ENCODE measurements at regions not wholly inside any gene's neighbourhood (a gene's known extent, or its start where the extent isn't known, plus 50 kb on each side); places are given as distances from the start of the nearest gene placed in this dataset.

GRCh38 chr11:94705891-94706615 is 62.1 kb upstream of the AMOTL1 start (continued):
- TF ChIP-seq ZNF629 (tag by site-specific recombination; IDR thresholded peaks at IDR 0.05) (0 out of 2 replicates have a peak, but pooled peaks have one; percentile 11), REST (tag by site-specific recombination; IDR thresholded peaks at IDR 0.05) (no peak), SALL2 (tag by site-specific recombination; IDR thresholded peaks at IDR 0.05; ENCODE audit: borderline replicate concordance) (no peak), FEZF1 (tag by site-specific recombination; IDR thresholded peaks at IDR 0.05) (peak; percentile 94), ZNF214 (tag by site-specific recombination; IDR thresholded peaks at IDR 0.05; ENCODE audit: borderline replicate concordance) (no peak), ZNF677 (tag by site-specific recombination; IDR thresholded peaks at IDR 0.05) (no peak), ZSCAN5A (tag by site-specific recombination; IDR thresholded peaks at IDR 0.05) (no peak), TCF7L2 (IDR thresholded peaks at IDR 0.05; ENCODE audit: borderline replicate concordance, low read depth, low read length) (no peak), ZNF785 (tag by site-specific recombination; IDR thresholded peaks at IDR 0.05) (no peak), ZNF639 (tag by site-specific recombination; IDR thresholded peaks at IDR 0.05) (no peak), GLIS1 (tag by site-specific recombination; IDR thresholded peaks at IDR 0.05) (no peak), ZNF138 (tag by site-specific recombination; IDR thresholded peaks at IDR 0.05; ENCODE audit: borderline replicate concordance) (no peak), ZNF843 (tag by site-specific recombination; IDR thresholded peaks at IDR 0.05) (no peak), ZFP69B (tag by site-specific recombination; IDR thresholded peaks at IDR 0.05) (no peak), ZNF37A (tag by site-specific recombination; IDR thresholded peaks at IDR 0.05) (no peak), KLF1 (tag by site-specific recombination; IDR thresholded peaks at IDR 0.05) (no peak), OVOL3 (tag by site-specific recombination; IDR thresholded peaks at IDR 0.05) (no peak), ZNF433 (tag by site-specific recombination; IDR thresholded peaks at IDR 0.05; ENCODE audit: low read depth) (no peak), ZNF324 (tag by site-specific recombination; IDR thresholded peaks at IDR 0.05) (no peak)
- TF ChIP-seq, protein P1, sequence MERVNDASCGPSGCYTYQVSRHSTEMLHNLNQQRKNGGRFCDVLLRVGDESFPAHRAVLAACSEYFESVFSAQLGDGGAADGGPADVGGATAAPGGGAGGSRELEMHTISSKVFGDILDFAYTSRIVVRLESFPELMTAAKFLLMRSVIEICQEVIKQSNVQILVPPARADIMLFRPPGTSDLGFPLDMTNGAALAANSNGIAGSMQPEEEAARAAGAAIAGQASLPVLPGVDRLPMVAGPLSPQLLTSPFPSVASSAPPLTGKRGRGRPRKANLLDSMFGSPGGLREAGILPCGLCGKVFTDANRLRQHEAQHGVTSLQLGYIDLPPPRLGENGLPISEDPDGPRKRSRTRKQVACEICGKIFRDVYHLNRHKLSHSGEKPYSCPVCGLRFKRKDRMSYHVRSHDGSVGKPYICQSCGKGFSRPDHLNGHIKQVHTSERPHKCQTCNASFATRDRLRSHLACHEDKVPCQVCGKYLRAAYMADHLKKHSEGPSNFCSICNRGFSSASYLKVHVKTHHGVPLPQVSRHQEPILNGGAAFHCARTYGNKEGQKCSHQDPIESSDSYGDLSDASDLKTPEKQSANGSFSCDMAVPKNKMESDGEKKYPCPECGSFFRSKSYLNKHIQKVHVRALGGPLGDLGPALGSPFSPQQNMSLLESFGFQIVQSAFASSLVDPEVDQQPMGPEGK (tag by site-specific recombination; IDR thresholded peaks at IDR 0.05): no peak
- TF ChIP-seq, protein P2, sequence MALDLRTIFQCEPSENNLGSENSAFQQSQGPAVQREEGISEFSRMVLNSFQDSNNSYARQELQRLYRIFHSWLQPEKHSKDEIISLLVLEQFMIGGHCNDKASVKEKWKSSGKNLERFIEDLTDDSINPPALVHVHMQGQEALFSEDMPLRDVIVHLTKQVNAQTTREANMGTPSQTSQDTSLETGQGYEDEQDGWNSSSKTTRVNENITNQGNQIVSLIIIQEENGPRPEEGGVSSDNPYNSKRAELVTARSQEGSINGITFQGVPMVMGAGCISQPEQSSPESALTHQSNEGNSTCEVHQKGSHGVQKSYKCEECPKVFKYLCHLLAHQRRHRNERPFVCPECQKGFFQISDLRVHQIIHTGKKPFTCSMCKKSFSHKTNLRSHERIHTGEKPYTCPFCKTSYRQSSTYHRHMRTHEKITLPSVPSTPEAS (tag by site-specific recombination; IDR thresholded peaks at IDR 0.05): no peak
- TF ChIP-seq, protein P3, sequence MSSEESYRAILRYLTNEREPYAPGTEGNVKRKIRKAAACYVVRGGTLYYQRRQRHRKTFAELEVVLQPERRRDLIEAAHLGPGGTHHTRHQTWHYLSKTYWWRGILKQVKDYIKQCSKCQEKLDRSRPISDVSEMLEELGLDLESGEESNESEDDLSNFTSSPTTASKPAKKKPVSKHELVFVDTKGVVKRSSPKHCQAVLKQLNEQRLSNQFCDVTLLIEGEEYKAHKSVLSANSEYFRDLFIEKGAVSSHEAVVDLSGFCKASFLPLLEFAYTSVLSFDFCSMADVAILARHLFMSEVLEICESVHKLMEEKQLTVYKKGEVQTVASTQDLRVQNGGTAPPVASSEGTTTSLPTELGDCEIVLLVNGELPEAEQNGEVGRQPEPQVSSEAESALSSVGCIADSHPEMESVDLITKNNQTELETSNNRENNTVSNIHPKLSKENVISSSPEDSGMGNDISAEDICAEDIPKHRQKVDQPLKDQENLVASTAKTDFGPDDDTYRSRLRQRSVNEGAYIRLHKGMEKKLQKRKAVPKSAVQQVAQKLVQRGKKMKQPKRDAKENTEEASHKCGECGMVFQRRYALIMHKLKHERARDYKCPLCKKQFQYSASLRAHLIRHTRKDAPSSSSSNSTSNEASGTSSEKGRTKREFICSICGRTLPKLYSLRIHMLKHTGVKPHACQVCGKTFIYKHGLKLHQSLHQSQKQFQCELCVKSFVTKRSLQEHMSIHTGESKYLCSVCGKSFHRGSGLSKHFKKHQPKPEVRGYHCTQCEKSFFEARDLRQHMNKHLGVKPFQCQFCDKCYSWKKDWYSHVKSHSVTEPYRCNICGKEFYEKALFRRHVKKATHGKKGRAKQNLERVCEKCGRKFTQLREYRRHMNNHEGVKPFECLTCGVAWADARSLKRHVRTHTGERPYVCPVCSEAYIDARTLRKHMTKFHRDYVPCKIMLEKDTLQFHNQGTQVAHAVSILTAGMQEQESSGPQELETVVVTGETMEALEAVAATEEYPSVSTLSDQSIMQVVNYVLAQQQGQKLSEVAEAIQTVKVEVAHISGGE (tag by site-specific recombination; conservative IDR thresholded peaks at IDR 0.05; ENCODE audit: low read depth): no peak
